Tibial nerve (tissue), 4 donors: ENCODE measurements at regions not wholly inside any gene's neighbourhood (a gene's known extent, or its start where the extent isn't known, plus 50 kb on each side); places are given as distances from the start of the nearest gene placed in this dataset.

Experiments used
- EP300 ChIP-seq, 2 donors: sonication (generic); formaldehyde crosslinking; IDR thresholded peaks; one replicate each; pipeline ENCODE4 v1.6.1; 2017; ENCODE audit warnings: antibody characterized with exemption in 2 of 2, mild to moderate bottlenecking in 1 of 2
- POLR2A ChIP-seq, 2 donors: fragments of 450-650 bp; IDR thresholded peaks; one replicate each; pipeline ENCODE4 v1.6.1; 2017; ENCODE audit warnings: antibody characterized with exemption in 2 of 2, mild to moderate bottlenecking in 2 of 2, moderate library complexity in 2 of 2
- TF ChIP-seq, protein P1 (sequence below), 5 experiments: fragments of 200-600 bp in 3 of 5; fragments of 450-650 bp in 2 of 5; sonication (generic) in 3 of 5; IDR thresholded peaks; one replicate each; pipeline ENCODE4 v1.5.1; 2016 to 2019; ENCODE audit warnings: antibody characterized with exemption in 5 of 5, mild to moderate bottlenecking in 3 of 5, moderate library complexity in 2 of 5

DNA sequence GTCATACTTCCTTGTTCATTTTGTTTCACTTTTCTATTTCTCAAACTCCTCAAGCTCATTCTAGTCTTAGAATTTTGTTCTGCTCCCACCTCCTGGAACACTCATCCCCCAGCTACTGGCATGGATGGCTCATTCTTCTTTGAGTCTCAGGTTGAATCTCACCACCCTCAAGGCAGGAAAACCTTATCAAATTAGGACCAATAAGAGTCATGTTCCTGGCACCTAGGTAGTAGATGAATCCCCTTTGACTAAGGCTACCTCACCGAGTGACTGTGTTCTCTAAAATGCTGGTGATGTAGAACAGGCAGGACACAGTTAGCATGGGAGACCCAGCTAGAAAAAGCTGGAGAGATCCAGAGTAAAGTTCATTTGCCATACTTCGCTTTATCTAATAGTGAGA is 1050.8 kb upstream of the EEF2KMT start:
- TF ChIP-seq, protein P1, sequence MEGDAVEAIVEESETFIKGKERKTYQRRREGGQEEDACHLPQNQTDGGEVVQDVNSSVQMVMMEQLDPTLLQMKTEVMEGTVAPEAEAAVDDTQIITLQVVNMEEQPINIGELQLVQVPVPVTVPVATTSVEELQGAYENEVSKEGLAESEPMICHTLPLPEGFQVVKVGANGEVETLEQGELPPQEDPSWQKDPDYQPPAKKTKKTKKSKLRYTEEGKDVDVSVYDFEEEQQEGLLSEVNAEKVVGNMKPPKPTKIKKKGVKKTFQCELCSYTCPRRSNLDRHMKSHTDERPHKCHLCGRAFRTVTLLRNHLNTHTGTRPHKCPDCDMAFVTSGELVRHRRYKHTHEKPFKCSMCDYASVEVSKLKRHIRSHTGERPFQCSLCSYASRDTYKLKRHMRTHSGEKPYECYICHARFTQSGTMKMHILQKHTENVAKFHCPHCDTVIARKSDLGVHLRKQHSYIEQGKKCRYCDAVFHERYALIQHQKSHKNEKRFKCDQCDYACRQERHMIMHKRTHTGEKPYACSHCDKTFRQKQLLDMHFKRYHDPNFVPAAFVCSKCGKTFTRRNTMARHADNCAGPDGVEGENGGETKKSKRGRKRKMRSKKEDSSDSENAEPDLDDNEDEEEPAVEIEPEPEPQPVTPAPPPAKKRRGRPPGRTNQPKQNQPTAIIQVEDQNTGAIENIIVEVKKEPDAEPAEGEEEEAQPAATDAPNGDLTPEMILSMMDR (IDR thresholded peaks at IDR 0.05), result no peak
- TF ChIP-seq EP300 (IDR thresholded peaks at IDR 0.05), result no peak
- TF ChIP-seq POLR2A (IDR thresholded peaks at IDR 0.05), result no peak
